ENCODE measurements at regions not wholly inside any gene's neighbourhood (a gene's known extent, or its start where the extent isn't known, plus 50 kb on each side); places are given as distances from the start of the nearest gene placed in this dataset.

- TF ChIP-seq POLR2A (IDR thresholded peaks at IDR 0.05; ENCODE audit: low read depth, low read length) (no peak), SPI1 (IDR thresholded peaks at IDR 0.05; ENCODE audit: low read depth, low read length) (no peak), POLR2AphosphoS5 (IDR thresholded peaks at IDR 0.05; ENCODE audit: low read depth, low read length) (no peak)
These were observed 83.9 kb downstream of the THNSL2 start for GRCh38 chr2:88253997-88254396.
